Immature natural killer cell (primary cell): ENCODE measurements at regions not wholly inside any gene's neighbourhood (a gene's known extent, or its start where the extent isn't known, plus 50 kb on each side); places are given as distances from the start of the nearest gene placed in this dataset.

Source experiments
- DNase-seq, 3 donors: peaks; one replicate each; pipeline ENCODE4 v3.0.0; 2022; ENCODE audit warnings: mixed read lengths in 1 of 3
- H3K27ac Mint-ChIP-seq, 6 donors: one replicate each; pipeline ENCODE4 v1.8.0; 2020; ENCODE audit warnings: mixed read lengths in 6 of 6, mild to moderate bottlenecking in 5 of 6, inconsistent platforms in 4 of 6, moderate library complexity in 3 of 6
- H3K27me3 Mint-ChIP-seq, 3 donors: one replicate each; pipeline ENCODE4 v1.8.0; 2020 to 2021; ENCODE audit warnings: low read depth in 3 of 3, mild to moderate bottlenecking in 3 of 3, mixed read lengths in 3 of 3, moderate library complexity in 3 of 3, inconsistent platforms in 1 of 3
- H3K36me3 Mint-ChIP-seq, 3 donors: one replicate each; pipeline ENCODE4 v1.8.0; 2020; ENCODE audit warnings: mixed read lengths in 3 of 3, inconsistent platforms in 2 of 3, mild to moderate bottlenecking in 2 of 3
- H3K4me1 Mint-ChIP-seq, 2 donors: one replicate each; pipeline ENCODE4 v1.8.0; 2020; ENCODE audit warnings: inconsistent platforms in 2 of 2, mild to moderate bottlenecking in 2 of 2, mixed read lengths in 2 of 2, moderate library complexity in 1 of 2
- H3K4me3 Mint-ChIP-seq, 5 donors: one replicate each; pipeline ENCODE4 v1.8.0; 2020; ENCODE audit warnings: mild to moderate bottlenecking in 5 of 5, mixed read lengths in 5 of 5, inconsistent platforms in 3 of 5, moderate library complexity in 3 of 5
- H3K9me3 Mint-ChIP-seq, 6 donors: one replicate each; pipeline ENCODE4 v1.8.0; 2020; ENCODE audit warnings: mild to moderate bottlenecking in 6 of 6, mixed read lengths in 6 of 6, inconsistent platforms in 4 of 6, moderate library complexity in 3 of 6

- peaks cover 0 to 14% of the 10 kb centered on the region in 2 donors for H3K4me1 Mint-ChIP-seq
- H3K4me3 Mint-ChIP-seq: no peak overlapping the region
- DNase-seq: no peak
- H3K36me3 Mint-ChIP-seq: no peaks in the 10 kb centered on the region
- no peak overlapping the region for H3K27ac Mint-ChIP-seq
- peaks cover 1 to 9% (median 3%) of the 10 kb centered on the region in 3 donors for H3K27me3 Mint-ChIP-seq
- no peaks in the 10 kb centered on the region for H3K9me3 Mint-ChIP-seq
Observed at GRCh38 chrX:45907786-45908185, 637.4 kb downstream of the ZNF674 start.

DNA sequence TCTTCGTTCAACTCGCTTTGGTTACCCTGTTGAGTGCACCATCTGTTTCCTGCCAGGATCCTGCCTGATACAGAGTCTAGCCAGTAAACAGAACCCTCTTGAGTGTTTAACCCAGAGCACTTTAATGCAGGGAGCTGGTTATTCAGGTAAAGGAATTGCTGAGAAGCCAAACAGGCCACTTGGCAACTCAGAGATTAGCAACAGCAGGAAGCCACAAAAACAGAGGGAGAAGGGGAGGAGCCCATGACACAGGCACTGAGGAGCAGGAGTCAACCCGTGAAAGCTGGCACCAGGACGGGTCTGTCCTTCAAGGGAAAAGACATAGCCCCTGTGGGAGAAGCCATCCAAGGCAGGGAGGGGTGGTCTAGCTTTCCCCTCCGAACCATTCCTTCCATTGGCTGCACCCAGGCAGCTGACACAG is 641.4 kb downstream of the ZNF674 start:
- H3K9me3 Mint-ChIP-seq: no peaks in the 10 kb centered on the region
- DNase-seq: no peak

DNA sequence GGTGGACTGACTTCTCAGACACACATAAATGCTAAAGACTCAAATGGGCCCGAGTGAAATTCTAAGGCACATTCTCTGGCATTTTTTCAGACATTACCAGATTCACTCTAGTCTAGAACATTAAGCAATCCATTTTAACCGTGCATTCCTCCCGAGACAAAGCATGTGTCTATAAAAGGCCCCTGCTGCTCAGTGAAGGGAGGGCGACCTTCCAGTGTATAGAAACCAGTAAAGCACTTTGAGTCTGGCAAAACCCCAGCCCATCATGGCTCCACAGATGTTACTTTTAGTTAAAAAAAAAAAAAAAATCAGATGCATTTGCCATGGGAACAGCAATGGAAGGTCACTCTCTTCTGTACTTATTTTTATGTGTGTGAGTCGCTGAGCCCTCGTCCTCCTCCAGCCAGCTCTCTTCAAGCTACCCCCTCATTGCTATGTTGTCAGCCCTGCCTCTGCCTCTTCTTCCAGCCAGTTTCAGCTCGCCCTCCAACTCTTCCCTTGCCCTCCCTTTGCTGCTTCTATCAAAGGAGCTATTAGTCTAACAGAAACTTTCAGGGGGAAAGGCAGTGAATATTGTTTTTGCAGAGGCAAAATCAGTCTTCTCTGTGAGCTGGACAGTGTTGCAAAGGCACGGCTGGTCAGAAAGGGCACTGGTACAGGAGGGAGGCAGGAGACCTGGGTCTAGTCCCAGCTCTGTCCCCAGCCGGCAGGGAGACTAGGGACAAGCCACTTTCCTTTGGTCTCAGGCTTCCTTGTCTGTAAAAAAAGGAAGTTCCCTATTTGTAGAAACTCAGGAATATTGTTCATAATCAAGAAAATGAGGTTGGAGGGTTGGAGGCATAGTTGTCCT is 644.2 kb downstream of the ZNF674 start:
- H3K27ac Mint-ChIP-seq: no peak overlapping the region
- H3K4me1 Mint-ChIP-seq: peaks cover 2 to 14% of the 10 kb centered on the region in 2 donors
- H3K36me3 Mint-ChIP-seq: no peaks in the 10 kb centered on the region
- DNase-seq: no peak
- no peak overlapping the region for H3K4me3 Mint-ChIP-seq
- no peaks in the 10 kb centered on the region for H3K9me3 Mint-ChIP-seq
- H3K27me3 Mint-ChIP-seq: peaks cover 2 to 5% (median 3%) of the 10 kb centered on the region in 3 donors

More for the DNA sequence above, 641.4 kb downstream of the ZNF674 start:
- H3K36me3 Mint-ChIP-seq: no peaks in the 10 kb centered on the region
- H3K27me3 Mint-ChIP-seq: peaks cover 0 to 7% (median 1%) of the 10 kb centered on the region in 3 donors
- peaks cover 0 to 14% of the 10 kb centered on the region in 2 donors for H3K4me1 Mint-ChIP-seq
- H3K27ac Mint-ChIP-seq: no peak overlapping the region
- no peak overlapping the region for H3K4me3 Mint-ChIP-seq

DNA sequence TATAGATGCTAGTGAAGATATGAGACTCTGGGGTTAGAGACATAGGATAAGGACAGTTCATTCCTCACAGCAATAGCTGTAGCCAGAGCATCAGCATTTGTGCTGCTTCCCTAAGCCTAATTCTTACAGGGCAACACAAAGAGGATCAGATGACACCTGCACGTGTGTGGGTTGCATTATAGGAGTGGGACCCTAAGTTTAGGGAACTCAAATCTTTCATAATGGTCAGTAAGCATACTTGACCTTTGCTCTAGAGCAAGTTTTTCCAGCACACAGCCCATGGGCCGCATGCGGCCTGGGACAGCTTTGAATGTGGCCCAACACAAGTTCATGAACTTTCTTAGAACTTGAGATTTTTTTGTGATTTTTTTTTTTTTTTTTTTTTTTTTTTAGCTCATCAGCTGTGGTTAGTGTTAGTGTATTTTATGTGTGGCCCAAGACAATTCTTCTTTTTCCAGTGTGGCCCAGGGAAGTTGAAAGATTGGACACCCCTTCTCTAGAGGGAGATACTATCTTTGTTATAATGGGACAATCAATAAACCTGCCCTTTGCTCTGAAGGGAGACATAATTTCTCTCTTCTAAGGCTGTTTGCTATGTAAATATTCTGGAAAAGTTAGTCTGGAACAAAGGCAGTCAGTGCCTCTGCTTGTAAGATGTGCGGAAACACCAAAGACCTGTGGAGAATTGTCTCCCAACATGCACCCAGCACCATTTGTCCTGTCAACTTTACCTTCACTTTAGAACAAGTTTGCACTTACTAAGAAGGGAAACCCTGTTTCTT is 650.2 kb downstream of the ZNF674 start:
- H3K27ac Mint-ChIP-seq: no peak overlapping the region
- peaks cover 1 to 6% (median 3%) of the 10 kb centered on the region in 3 donors for H3K27me3 Mint-ChIP-seq
- no peaks in the 10 kb centered on the region for H3K9me3 Mint-ChIP-seq
- H3K36me3 Mint-ChIP-seq: no peaks in the 10 kb centered on the region
- DNase-seq: no peak
- peak overlapping the region in 1 of 5 donors; percentile 17 for H3K4me3 Mint-ChIP-seq
- peaks cover 0 to 8% of the 10 kb centered on the region in 2 donors for H3K4me1 Mint-ChIP-seq

- DNase-seq: no peak
- Mint-ChIP-seq H3K9me3 (no peaks in the 10 kb centered on the region), H3K4me3 (no peak overlapping the region), H3K4me1 (no peaks in the 10 kb centered on the region), H3K27me3 (peaks cover 0 to 1% (median under 1%) of the 10 kb centered on the region in 3 donors), H3K36me3 (no peaks in the 10 kb centered on the region), H3K27ac (no peak overlapping the region)
Observed at GRCh38 chrX:45889471-45889870, 655.8 kb downstream of the ZNF674 start.

GRCh38 chrX:45888518-45888917 is 656.7 kb downstream of the ZNF674 start:
- no peak overlapping the region for H3K4me3 Mint-ChIP-seq
- no peak overlapping the region for H3K27ac Mint-ChIP-seq
- H3K27me3 Mint-ChIP-seq: peaks cover 0 to 1% (median 0%) of the 10 kb centered on the region in 3 donors

DNA sequence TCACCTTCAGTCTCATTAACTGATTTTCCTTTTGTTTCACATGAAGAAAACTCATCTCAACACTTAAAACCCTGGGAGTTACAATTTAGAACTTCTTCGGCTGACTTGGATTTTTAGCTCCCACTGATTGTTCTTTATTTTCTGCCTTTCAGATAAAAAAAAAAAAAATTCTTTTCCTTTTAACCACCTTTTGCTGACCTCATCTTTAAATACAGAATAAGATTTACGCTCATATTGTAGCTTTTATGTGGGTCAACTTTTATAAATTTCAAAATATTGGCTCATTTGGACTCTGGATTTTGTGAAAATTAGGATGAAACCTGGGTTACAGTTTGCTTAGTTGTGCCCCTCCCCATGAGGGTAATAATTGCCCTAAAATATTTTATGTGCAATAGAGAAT is 659.3 kb downstream of the ZNF674 start:
- Mint-ChIP-seq H3K36me3 (no peaks in the 10 kb centered on the region), H3K9me3 (no peaks in the 10 kb centered on the region)
- no peak for DNase-seq

More at GRCh38 chrX:45888518-45888917, 656.7 kb downstream of the ZNF674 start:
- no peak for DNase-seq
- Mint-ChIP-seq H3K4me1 (no peaks in the 10 kb centered on the region), H3K36me3 (no peaks in the 10 kb centered on the region), H3K9me3 (no peaks in the 10 kb centered on the region)

DNA sequence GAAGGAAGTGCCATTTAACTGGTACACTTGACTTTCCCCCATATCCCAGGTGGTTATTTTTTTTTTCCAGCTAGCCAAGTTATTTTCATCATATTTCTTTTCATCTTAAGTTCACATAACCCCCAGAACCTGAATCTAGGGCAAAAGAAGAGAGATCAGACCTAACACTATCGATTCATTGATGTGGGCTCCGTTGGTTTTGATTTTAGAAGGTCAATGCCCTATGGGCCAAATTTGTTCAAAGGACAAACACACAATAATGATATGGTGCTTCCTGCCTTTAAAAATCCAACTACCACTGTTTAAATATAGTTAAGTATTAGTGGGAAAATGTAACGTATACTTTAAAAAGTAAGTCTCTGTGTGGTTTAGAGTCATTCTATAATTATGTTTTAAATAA is 665.7 kb downstream of the ZNF674 start:
- Mint-ChIP-seq H3K27ac (no peak overlapping the region), H3K36me3 (no peaks in the 10 kb centered on the region), H3K4me3 (no peak overlapping the region), H3K27me3 (peaks cover 0 to 3% (median 2%) of the 10 kb centered on the region in 3 donors), H3K9me3 (no peaks in the 10 kb centered on the region), H3K4me1 (peaks cover 7 to 15% of the 10 kb centered on the region in 2 donors)
- no peak for DNase-seq

More for the DNA sequence above, 659.3 kb downstream of the ZNF674 start:
- no peak overlapping the region for H3K4me3 Mint-ChIP-seq
- no peak overlapping the region for H3K27ac Mint-ChIP-seq
- H3K27me3 Mint-ChIP-seq: peaks cover 0 to 2% (median 1%) of the 10 kb centered on the region in 3 donors
- H3K4me1 Mint-ChIP-seq: peaks cover 7 to 12% of the 10 kb centered on the region in 2 donors

DNA sequence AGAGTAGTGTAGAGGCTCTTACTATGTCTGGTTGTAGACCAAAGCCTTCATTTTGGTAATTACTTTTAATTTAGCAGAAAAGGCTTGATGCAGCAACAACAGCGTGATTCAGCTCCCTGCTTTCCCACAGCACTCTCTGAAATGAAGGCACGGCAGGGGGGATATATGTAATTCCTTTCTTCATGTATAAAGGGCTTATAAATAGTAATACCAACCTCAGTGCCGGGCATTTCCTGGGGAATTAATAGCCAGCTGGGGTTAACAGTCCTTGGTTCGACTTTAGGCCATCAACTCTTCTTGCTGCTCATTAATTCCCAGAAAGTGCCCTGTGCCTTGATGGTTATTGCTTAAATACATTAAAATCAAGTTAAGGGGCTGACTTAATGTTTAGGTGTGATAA is 669.0 kb downstream of the ZNF674 start:
- no peaks in the 10 kb centered on the region for H3K36me3 Mint-ChIP-seq
- H3K4me1 Mint-ChIP-seq: peaks cover 21 to 22% of the 10 kb centered on the region in 2 donors
- no peaks in the 10 kb centered on the region for H3K9me3 Mint-ChIP-seq
- DNase-seq: no peak
- no peak overlapping the region for H3K4me3 Mint-ChIP-seq
- H3K27ac Mint-ChIP-seq: no peak overlapping the region
- peaks cover 0 to 3% (median 2%) of the 10 kb centered on the region in 3 donors for H3K27me3 Mint-ChIP-seq

GRCh38 chrX:45873781-45874180 is 671.4 kb downstream of the ZNF674 start:
- Mint-ChIP-seq H3K4me3 (no peak overlapping the region), H3K36me3 (no peaks in the 10 kb centered on the region), H3K9me3 (no peaks in the 10 kb centered on the region), H3K27ac (no peak overlapping the region), H3K27me3 (peaks cover 0 to 3% (median 2%) of the 10 kb centered on the region in 3 donors), H3K4me1 (peaks cover 17% of the 10 kb centered on the region in 2 donors)
- no peak for DNase-seq

DNA sequence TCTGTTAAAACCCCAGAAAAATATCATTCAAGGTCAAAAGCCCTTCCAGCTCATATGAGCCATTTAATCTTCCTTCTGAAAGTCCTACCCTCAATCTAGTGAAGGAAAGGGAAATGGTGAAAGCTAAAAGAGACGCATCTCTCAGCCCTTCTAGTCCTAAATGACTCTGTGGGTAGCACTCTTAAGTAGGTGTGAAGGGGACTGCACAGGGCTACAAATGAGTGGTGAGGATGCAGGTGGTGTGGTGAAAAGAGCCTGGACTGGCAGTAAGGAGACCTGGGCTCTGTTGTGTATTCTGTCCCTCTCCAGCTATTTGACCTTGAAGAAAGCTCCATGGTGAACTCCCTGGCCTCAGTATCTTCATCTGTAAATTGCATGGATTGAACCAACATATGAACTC is 671.8 kb upstream of the DIPK2B start:
- Mint-ChIP-seq H3K36me3 (no peaks in the 10 kb centered on the region), H3K27ac (peak overlapping the region in 1 of 6 donors; percentile 12)

GRCh38 chrX:45868425-45868824 is 667.7 kb upstream of the DIPK2B start:
- DNase-seq: no peak
- peaks cover 3 to 5% (median 4%) of the 10 kb centered on the region in 3 donors for H3K27me3 Mint-ChIP-seq
- peaks cover 17% of the 10 kb centered on the region in 2 donors for H3K4me1 Mint-ChIP-seq
- H3K27ac Mint-ChIP-seq: no peak overlapping the region
- H3K9me3 Mint-ChIP-seq: no peaks in the 10 kb centered on the region
- H3K4me3 Mint-ChIP-seq: no peak overlapping the region
- no peaks in the 10 kb centered on the region for H3K36me3 Mint-ChIP-seq

More for the DNA sequence above, 671.8 kb upstream of the DIPK2B start:
- peaks cover 0 to 3% (median 2%) of the 10 kb centered on the region in 3 donors for H3K27me3 Mint-ChIP-seq
- peak overlapping the region in 4 of 5 donors; percentile 10 to 50 (median 26) for H3K4me3 Mint-ChIP-seq
- no peaks in the 10 kb centered on the region for H3K9me3 Mint-ChIP-seq
- DNase-seq: peak in 2 of 3 donors; percentile 17 to 21
- peaks cover 17% of the 10 kb centered on the region in 2 donors for H3K4me1 Mint-ChIP-seq

GRCh38 chrX:45862801-45863200 is 662.1 kb upstream of the DIPK2B start:
- Mint-ChIP-seq H3K27ac (no peak overlapping the region), H3K27me3 (peaks cover 2 to 11% (median 6%) of the 10 kb centered on the region in 3 donors), H3K36me3 (no peaks in the 10 kb centered on the region), H3K4me1 (no peaks in the 10 kb centered on the region), H3K9me3 (no peaks in the 10 kb centered on the region), H3K4me3 (no peak overlapping the region)
- DNase-seq: no peak

GRCh38 chrX:45860450-45860849 is 659.8 kb upstream of the DIPK2B start:
- no peak overlapping the region for H3K27ac Mint-ChIP-seq
- no peak for DNase-seq
- H3K27me3 Mint-ChIP-seq: peaks cover 2 to 8% (median 3%) of the 10 kb centered on the region in 3 donors
- H3K9me3 Mint-ChIP-seq: no peaks in the 10 kb centered on the region
- H3K4me1 Mint-ChIP-seq: no peaks in the 10 kb centered on the region
- H3K36me3 Mint-ChIP-seq: no peaks in the 10 kb centered on the region
- H3K4me3 Mint-ChIP-seq: no peak overlapping the region
